ENCODE measurements at regions not wholly inside any gene's neighbourhood (a gene's known extent, or its start where the extent isn't known, plus 50 kb on each side); places are given as distances from the start of the nearest gene placed in this dataset.

DNA sequence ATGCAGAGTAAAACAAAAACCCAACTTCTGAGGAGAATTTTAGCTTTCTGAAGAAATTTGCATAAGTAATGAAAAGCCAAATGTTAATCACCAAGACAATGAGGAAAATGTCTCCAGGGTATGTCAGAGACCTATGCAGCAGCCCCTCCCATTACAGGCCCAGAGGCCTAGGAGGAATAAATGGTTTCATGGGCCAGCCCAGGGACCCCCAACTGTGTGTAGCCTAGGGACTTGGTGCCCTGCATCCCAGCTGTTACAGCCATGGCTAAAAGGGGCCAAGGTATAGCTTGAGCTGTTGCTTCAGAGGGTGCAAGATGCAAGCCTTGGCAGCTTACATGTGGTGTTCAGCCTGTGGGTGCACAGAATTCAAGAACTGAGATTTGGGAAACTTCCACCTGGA lies 1256.9 kb upstream of the PIK3C3 start:
- Histone ChIP-seq H3K4me3 (no peak overlapping the region), H3K4me1 (no peaks in the 10 kb centered on the region), H3K79me2 (ENCODE audit: low read depth) (no peaks in the 10 kb centered on the region), H4K20me1 (ENCODE audit: low read depth) (no peaks in the 10 kb centered on the region), H3K36me3 (no peaks in the 10 kb centered on the region), H3K9ac (no peak overlapping the region), H3K27me3 (no peaks in the 10 kb centered on the region), H3K27ac (no peak overlapping the region), H3K9me3 (ENCODE audit: low read depth) (peaks cover 4% of the 10 kb centered on the region), H3F3A (ENCODE audit: low read depth) (no peaks in the 10 kb centered on the region), H2AFZ (replicated peaks) (no peak overlapping the region), H3K4me2 (no peak overlapping the region)
- Mint-ChIP-seq H3K36me3 (no peaks in the 10 kb centered on the region), H3K9me3 (peaks cover 16% of the 10 kb centered on the region), H3K4me3 (no peak overlapping the region), H3K4me1 (no peaks in the 10 kb centered on the region), H3K27me3 (ENCODE audit: insufficient read depth, low read depth) (no peaks in the 10 kb centered on the region), H3K27ac (no peak overlapping the region)
- TF ChIP-seq EZH2phosphoT487 (IDR thresholded peaks at IDR 0.05) (no peak), EZH2 (IDR thresholded peaks at IDR 0.05) (no peak), CTCF (IDR thresholded peaks at IDR 0.05) (no peak)
- DNase-seq (ENCODE audit: low spot score), result no peak

- Histone ChIP-seq H3K9me3 (ENCODE audit: low read depth) (peaks cover 4% of the 10 kb centered on the region), H3K79me2 (ENCODE audit: low read depth) (no peaks in the 10 kb centered on the region), H4K20me1 (ENCODE audit: low read depth) (no peaks in the 10 kb centered on the region), H2AFZ (replicated peaks) (no peak overlapping the region), H3K4me1 (no peaks in the 10 kb centered on the region), H3K4me3 (no peak overlapping the region), H3K9ac (no peak overlapping the region), H3K4me2 (no peak overlapping the region), H3F3A (ENCODE audit: low read depth) (no peaks in the 10 kb centered on the region), H3K27ac (no peak overlapping the region), H3K27me3 (no peaks in the 10 kb centered on the region), H3K36me3 (no peaks in the 10 kb centered on the region)
- Mint-ChIP-seq H3K27ac (no peak overlapping the region), H3K4me1 (no peaks in the 10 kb centered on the region), H3K4me3 (no peak overlapping the region), H3K36me3 (no peaks in the 10 kb centered on the region), H3K27me3 (ENCODE audit: insufficient read depth, low read depth) (no peaks in the 10 kb centered on the region), H3K9me3 (peaks cover 16% of the 10 kb centered on the region)
- TF ChIP-seq EZH2phosphoT487 (IDR thresholded peaks at IDR 0.05), result no peak
- DNase-seq (ENCODE audit: low spot score), result no peak
Observed at GRCh38 chr18:40695526-40695925, 1259.5 kb upstream of the PIK3C3 start.

- Mint-ChIP-seq H3K27ac (no peak overlapping the region), H3K4me1 (no peaks in the 10 kb centered on the region), H3K4me3 (no peak overlapping the region), H3K36me3 (no peaks in the 10 kb centered on the region), H3K9me3 (peaks cover 4% of the 10 kb centered on the region), H3K27me3 (ENCODE audit: insufficient read depth, low read depth) (no peaks in the 10 kb centered on the region)
- Histone ChIP-seq H3F3A (ENCODE audit: low read depth) (no peaks in the 10 kb centered on the region), H3K4me2 (no peak overlapping the region), H3K4me3 (no peak overlapping the region), H3K27ac (no peak overlapping the region), H2AFZ (replicated peaks) (no peak overlapping the region), H3K27me3 (no peaks in the 10 kb centered on the region), H4K20me1 (ENCODE audit: low read depth) (no peaks in the 10 kb centered on the region), H3K9me3 (ENCODE audit: low read depth) (peaks cover 2% of the 10 kb centered on the region), H3K79me2 (ENCODE audit: low read depth) (no peaks in the 10 kb centered on the region), H3K36me3 (no peaks in the 10 kb centered on the region), H3K4me1 (no peaks in the 10 kb centered on the region), H3K9ac (no peak overlapping the region)
- TF ChIP-seq EZH2phosphoT487 (IDR thresholded peaks at IDR 0.05) (no peak), EZH2 (IDR thresholded peaks at IDR 0.05) (no peak), CTCF (IDR thresholded peaks at IDR 0.05) (no peak)
- no peak for DNase-seq (ENCODE audit: low spot score)
Observed at GRCh38 chr18:40692871-40693270, 1262.2 kb upstream of the PIK3C3 start.

DNA sequence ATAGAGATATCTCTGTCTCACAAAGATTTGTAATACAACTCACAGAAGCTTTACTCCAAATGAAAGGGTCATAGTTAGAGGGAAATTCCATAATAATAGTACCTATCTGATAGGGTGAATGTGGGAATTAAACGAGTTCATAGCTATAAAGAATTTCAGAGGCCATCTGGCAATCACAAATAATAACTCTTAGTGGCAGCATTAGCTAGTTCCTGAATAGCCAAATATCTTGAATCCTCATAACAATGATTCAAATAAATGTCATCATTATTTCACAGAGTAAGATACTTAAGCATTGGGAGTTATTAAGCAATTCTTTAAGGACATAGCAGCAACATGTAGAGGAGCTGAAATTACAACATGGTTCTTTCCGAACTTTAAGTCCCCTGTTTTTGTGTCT lies 1265.0 kb upstream of the PIK3C3 start:
- no peak for TF ChIP-seq EZH2phosphoT487 (IDR thresholded peaks at IDR 0.05)
- no peak for TF ChIP-seq CTCF (IDR thresholded peaks at IDR 0.05)
- no peak for TF ChIP-seq EZH2 (IDR thresholded peaks at IDR 0.05)
- no peaks in the 10 kb centered on the region for H3K36me3 Mint-ChIP-seq
- no peak overlapping the region for H3K27ac Mint-ChIP-seq

More for the DNA sequence above, 1265.0 kb upstream of the PIK3C3 start:
- Mint-ChIP-seq H3K4me3 (no peak overlapping the region), H3K27me3 (ENCODE audit: insufficient read depth, low read depth) (no peaks in the 10 kb centered on the region), H3K9me3 (no peaks in the 10 kb centered on the region), H3K4me1 (no peaks in the 10 kb centered on the region)
- Histone ChIP-seq H3K79me2 (ENCODE audit: low read depth) (no peaks in the 10 kb centered on the region), H3K4me1 (no peaks in the 10 kb centered on the region), H3K9me3 (ENCODE audit: low read depth) (no peaks in the 10 kb centered on the region), H2AFZ (replicated peaks) (no peak overlapping the region), H3K4me2 (no peak overlapping the region), H3K4me3 (no peak overlapping the region), H3K27ac (no peak overlapping the region), H3K36me3 (no peaks in the 10 kb centered on the region), H3F3A (ENCODE audit: low read depth) (no peaks in the 10 kb centered on the region), H3K27me3 (no peaks in the 10 kb centered on the region), H4K20me1 (ENCODE audit: low read depth) (no peaks in the 10 kb centered on the region), H3K9ac (no peak overlapping the region)
- DNase-seq (ENCODE audit: low spot score), result no peak
